ENCODE measurements at regions not wholly inside any gene's neighbourhood (a gene's known extent, or its start where the extent isn't known, plus 50 kb on each side); places are given as distances from the start of the nearest gene placed in this dataset.
"Not testable (repeated sequence)": the region's sequence is repeated elsewhere in the genome, so short reads cannot be mapped to it uniquely, and the experiment has no call there.

DNA sequence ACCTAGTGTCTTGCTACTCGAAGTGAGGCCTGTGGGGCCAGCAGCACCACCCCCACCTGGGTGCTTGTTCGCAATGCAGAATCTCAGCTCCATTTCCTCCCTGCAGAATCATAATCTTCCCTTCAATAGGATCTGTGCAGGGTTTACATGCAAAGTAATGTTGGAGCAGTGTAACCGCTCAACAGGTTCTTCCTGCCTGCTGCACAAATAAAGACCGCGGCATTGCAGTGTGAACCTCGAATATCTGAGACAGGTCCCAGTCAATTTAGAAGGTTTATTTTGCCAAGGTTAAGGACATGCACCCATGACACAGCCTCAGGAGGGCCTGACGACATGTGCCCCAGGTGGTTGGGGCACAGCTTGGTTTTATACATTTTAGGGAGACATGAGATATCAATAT lies 119.2 kb downstream of the TLR5 start:
- no peak for DNase-seq
- ATAC-seq: no peak

DNA sequence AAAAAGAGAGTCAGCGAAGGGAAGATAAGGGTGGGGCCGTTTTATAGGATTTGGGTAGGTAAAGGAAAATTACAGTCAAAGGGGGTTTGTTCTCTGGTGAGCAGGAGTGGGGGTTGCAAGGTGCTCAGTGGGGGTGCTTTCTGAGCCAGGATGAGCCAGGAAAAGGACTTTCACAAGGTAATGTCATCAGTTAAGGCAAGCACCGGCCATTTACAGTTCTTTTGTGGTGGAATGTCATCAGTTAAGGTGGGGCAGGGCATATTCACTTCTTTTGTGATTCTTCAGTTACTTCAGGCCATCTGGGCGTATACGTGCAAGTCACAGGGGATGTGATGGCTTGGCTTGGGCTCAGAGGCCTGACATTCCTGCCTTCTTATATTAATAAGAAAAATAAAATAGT lies 118.6 kb downstream of the TLR5 start:
- not testable (repeated sequence) for DNase-seq, ATAC-seq

DNA sequence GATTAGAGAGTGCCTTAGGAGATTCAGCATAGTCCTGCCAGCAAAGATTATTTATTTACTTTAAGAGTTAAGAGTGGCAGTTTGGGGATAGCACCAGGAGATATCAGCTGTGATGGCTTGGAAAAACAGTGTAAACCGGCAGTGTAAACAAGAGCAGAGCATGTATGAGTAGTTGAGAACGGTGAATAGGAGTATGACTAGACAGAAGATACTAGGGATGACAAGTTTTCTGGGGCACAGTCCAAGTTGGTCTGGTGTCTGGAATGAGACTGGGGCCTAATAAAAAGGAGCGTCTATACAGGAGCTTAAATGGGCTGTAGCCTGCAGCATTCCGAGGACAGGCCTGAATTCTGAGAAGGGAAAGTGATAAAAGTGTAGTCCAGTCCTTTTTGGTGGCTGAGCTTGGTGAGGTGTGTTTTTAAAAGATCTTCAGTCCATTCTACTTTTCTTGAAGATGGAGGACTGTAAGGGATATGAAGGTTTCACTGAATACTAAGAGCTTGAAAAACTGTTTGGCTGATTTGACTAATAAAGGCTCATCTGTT lies 117.8 kb downstream of the TLR5 start:
- not testable (repeated sequence) for ATAC-seq, DNase-seq

DNA sequence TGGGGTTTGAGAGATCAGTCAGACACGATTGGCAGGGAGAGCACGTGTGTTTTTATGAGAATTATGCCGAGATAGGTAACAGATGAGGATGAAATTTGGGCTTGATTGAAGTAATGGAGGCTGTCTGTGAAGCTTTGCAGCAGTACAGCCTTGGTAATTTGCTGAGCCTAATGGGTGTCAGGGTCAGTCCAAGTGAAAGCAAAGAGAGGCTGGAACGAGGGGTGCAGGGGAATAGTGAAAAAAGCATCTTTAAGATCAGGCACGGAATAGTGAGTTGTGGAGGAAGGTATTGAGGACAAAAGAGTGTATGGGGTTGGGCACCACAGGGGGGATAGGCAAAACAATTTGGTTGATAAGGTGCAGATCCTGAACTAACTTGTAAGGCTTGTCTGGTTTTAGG lies 116.4 kb downstream of the TLR5 start:
- ATAC-seq, DNase-seq: not testable (repeated sequence)

DNA sequence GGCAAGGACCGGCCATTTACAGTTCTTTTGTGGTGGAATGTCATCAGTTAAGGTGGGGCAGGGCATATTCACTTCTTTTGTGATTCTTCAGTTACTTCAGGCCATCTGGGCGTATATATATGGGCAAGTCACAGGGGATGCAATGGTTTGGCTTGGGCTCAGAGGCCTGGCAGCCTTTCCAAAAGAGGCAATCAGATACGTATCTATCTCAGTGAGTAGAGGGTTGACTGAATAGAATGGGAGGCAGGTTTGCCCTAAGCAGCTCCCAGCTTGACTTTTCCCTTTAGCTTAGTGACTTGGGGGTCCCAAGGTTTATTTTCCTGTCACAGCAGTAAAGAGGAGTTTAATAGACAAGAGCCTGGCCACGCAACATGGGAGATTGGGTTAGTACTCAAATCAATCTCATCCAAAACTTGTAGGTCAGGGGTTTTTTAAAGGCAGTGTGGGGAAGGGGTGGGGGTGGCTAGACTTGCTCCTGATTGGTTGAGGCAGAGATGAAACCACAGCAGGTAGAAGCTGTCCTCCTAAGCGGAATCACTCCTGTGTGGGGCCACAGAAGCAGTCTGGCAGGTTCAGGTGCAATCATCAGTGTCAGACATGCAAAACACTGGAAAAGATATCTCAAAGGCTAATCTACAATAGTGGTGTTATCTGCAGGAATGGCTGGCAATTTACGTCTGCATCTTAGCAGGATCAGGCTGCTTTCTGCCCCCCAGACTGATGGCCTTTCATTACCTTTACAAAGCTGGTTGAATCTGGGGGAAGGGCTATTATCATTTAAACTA lies 112.9 kb downstream of the TLR5 start:
- no peak for DNase-seq
- no peak for ATAC-seq

DNA sequence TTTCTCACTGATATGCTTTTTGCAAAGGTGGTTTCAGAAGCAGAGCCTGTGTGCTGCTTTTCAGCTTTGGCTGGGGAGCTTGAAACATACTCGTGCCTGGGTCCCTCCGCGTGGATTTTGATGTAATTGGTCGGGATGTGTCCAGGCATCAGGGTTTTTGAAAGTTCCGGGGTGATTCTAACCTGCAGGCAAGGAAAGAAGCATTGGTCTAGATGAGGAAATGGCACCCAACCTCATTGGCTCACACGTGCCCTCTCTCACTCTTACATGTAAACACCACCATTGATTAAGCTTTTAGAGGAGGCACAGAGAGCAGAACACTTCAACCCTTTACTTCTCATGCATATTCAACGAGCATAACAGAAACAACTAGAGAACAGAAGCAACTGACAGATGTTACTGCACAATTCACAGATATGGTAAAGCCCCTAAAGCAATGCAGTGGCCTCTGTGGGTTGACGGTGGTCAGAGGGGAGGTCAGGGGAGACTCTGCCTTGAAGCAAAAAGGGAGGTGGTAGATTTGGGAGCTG lies 112.1 kb downstream of the TLR5 start:
- DNase-seq: no peak
- ATAC-seq: no peak

DNA sequence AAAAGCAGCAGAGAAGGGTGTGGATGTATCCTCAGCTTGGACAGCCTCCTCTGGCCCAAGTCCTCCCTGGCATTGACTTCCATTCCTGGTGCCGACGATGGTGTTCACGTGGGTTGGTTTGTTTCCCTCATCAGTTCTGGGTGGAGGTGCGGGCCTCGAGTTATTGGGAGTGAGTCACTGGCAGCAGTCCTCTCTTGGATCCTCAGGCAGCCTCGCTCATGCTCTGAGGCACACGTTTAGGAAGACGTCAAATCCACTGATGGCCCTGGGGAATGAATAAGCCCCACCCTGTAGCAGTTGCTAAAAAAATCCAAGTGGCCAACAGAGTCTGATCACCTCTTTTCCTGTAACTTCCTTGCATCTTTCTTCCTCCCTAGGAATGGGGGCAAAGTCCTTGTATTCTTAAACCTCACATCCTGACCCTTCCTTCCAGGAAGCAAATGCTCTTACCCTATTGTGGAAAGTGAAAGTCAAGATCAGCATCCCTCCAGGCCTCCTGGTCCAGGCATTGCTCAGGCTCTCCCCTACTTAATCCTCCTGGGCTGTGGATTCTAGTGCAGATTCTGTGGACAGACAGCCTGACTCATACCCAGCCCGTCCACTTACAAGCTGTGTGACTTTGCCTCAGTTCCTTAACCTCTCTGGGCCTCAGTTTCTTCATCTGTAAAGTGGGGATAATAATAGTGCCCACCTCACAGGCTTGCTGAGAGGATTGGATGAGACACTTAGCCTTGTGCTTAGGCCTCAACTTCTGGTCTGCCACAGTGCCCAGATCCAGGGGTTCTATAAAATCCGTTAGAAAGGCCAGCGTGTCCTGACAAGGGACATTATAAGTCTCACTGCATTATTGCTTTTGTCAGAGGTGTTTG lies 111.1 kb downstream of the TLR5 start:
- DNase-seq (no peak), ATAC-seq (no peak)

DNA sequence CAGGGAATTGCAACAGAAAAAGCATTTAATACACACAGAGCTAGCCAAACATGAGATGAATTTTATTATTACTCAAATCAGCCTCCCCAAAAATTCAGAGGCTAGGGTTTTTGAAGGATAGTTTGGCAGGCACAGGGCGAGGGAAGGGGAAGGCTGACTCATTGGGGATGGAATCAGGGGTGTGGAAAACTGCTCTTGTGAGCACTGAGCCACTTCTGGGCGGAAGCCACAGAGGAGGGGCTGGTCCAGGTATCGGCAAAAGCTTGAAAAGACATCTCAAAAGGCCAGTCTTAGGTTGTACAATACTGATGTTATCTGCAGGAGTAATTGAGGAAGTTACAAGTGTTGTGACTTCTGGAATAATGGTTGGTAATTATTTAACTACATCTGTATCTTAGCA lies 109.4 kb downstream of the TLR5 start:
- no peak for DNase-seq
- ATAC-seq: no peak

DNA sequence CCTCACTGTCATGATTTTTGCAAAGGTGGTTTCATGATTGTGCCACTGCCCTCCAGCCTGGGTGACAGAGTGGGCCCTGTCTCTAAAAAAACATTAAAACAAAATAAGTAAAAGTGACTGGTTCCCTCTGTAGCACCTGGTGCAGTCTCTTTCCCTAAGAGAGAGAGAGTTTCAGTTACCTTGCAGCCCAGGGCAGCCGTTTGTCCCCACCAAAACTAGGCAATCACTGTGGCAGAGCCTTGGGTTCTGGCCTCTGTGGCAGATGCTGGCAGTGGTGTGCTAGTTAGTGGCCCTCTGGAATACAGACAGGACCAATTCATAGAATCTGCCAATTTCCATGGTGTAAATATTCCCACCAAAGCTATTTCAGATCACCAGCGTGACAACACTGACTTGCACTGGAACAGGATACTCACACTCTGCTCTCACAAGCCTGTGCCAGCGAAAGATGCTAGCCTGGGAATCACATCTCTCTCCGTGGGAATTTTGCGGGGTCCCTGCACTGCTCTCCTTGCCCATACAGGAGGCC lies 108.7 kb downstream of the TLR5 start:
- ATAC-seq: no peak
- DNase-seq: no peak

DNA sequence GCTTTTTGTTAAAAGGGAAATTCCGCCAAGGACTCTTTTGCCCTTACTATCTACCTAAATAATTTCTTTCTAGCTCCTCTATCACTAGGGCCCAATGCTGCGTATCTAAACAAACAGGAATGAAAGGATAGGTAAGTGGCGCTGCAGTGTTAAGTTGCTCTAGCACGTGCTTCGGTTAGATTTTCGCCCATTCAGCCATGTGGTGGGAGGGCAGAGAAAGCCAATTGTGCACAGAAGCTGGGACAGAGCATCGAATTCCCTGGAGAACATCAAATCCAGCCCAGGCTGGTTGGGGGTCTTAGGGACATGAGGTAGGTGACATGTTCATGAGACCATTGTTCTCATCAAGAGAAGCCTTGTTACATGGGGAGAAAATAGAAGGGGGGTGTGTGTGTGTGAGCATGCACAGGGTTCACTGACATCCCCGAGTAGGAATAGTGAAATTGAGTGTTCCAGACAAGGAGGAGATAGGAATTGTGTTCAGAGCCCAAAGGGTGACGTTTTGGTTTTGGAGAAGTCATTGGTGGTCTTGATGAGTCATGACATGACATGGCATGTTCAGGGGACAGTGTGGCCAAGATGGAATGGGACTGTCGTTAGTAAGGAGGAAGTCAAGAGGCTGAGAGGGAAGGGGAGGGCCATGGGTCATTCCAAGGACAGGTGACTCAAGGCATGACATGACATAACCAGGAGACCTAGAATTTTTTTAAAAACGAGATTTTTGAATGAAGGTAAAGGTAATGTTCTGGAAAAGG lies 107.1 kb downstream of the TLR5 start:
- ATAC-seq (no peak), DNase-seq (no peak)

DNA sequence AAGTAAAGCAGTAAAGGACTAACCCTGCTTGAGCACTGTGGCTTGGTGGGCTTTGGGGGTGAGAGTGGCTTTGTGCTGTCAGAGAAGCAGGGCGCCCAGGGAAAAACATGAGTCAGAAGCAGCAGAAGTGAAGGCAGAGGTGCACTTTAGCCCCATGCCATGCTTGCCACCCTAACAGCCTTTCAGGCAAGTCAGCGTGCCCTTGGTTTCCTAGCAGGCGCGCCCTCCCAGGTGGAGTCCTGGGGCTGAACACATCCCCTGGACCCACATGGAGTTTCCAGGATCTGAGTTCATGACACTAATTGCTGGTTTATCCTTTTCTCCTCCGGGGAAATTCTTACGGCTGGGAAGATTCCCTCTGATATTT lies 106.6 kb downstream of the TLR5 start:
- DNase-seq (no peak), ATAC-seq (no peak)

DNA sequence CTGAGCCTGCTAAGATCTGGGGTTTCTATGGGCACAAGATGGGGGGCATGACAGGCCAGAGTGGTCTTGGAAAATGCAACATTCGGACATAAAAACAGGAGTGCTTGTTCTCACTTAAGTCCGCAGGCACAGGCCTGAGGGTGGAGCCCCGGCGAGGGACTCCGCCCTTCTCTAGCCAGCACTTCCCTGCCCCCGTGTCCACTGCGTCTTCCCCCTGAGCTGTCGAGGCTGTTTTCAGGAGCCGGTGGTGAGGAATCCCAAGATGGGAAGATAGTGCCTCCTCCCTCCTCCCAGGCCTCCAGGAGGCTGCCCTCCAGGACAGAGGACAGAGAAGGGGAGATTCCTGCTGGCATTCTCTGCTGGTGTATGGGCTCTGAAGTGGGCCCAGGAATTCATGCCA lies 105.2 kb downstream of the TLR5 start:
- ATAC-seq: no peak
- DNase-seq: no peak

DNA sequence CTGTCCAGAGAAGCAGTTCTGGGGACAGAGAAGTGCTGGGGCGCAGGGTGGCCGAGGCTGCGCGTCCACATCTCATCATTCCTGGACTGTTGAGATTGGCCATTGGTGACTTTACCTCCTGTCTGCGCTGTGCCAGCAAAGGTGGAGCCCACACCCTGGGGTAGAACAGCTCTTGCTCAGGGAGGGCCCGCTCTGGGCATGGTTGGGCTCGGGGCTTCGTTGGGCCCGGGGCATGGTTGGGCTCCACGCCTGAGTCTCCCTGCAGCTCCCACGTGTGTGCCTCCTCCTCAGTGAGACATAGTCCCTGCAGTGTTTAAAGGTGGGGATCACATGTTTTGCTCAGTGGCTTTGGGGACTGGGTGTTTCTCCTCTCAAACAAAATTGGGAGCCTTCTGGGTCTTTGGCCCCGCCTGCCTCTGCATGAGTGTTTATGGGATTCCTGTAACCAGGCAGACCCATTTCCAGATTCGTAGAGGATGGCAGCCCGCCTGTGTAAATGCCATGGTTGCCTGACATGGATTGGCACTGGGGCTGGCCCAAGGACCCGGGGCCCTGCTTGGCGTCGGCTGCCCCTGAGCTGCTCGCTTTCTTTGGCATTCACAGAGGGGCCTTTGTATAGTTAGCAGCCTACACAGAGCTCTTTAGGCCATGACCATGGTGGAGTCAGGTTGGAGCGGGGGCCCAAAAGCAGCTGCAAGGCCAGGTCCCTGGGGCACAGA lies 104.6 kb downstream of the TLR5 start:
- no peak for DNase-seq
- no peak for ATAC-seq

DNA sequence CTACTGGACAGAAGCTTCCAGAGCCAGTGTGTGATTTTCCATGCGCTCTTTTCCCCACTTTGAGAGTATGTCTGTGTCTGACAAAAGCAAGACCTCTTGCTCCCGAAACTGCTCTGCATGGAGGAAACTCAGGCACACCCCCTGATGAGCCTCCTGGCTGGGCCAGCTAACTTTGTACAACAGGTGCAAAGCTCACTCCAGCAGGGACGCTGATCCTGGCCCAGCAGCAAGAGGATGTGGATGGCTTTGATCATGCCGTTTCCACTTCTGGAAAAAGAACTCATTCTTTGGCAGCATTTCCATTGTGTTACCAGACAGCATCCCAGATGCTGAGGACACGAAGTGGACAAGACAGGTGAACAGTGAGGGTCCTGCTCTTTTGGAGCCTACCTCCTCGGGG lies 103.1 kb downstream of the TLR5 start:
- ATAC-seq: no peak
- no peak for DNase-seq

DNA sequence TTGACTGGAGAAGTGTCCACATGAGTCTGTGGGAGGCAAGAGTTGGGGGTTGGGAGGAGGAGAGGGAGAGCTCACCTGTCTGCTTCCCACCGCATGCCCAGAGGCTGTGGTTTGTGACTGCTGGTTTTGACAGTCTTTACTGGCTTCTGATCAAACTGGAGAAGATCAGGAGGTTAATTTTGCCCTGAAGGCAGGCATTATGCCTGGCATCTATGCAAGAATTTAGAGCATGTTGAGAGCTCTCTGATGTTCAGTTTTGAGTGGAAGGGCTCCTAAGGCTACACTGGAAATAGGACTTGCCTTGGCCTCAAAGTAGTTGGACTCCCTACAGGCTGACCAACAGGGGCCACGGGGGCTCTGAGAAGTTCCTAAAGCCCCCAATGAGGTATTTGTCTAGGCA lies 101.6 kb downstream of the TLR5 start:
- no peak for DNase-seq
- ATAC-seq: no peak

DNA sequence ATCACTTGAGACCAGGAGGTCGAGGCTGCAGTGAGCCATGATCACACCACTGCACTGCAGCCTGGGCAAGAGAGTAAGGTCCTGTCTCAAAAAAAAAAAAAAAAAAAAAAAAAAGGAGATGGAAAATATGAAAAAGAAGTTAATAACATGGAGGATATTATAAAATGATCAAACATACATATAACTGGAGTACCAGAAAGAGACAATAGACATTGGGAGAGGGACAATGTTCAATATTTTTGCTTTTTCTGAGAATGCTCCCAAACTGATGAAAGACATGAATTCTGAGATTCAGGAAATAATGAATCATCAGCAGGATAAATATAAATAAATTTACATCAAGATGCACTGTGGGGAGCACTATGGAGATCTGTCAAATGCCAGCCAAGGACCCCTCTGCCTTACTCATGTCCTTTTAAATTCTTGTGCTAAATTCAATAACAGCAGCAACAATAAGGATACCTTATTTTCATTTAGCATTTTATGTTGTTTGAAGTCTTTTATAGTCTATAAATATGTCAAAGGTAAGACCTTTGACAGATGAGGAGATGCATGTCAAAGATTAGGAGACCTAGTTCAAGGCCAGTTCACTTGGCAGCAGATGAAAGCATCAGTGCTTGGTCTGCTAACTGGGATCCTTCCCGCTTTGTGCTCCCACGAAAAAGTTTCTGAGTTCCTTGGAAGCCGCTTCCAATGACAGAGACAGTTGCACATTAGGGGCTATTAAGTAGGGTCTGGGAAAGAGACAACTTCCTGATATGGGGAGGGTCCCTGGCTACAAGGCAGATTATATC lies 97.7 kb downstream of the TLR5 start:
- DNase-seq (no peak), ATAC-seq (no peak)

DNA sequence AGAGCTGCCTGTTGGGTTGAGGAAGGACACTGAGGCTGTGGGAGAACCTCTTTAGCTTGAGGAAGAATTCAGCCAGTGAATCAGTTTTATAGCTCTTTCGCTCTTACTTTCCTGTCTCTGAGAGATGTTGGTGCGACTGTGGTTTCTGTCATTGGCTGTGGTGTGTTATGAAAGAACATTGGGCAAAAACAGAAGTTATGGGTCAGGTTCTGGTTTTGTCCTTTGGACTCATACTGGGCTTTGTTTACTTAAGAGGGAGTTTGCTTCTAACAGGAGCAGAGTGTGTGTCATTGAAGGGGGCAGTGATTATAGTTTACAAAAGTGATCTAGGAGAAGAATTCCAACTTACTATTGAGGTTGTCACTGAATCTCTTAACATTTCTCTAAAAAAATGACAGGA lies 97.0 kb downstream of the TLR5 start:
- DNase-seq (no peak), ATAC-seq (no peak)

DNA sequence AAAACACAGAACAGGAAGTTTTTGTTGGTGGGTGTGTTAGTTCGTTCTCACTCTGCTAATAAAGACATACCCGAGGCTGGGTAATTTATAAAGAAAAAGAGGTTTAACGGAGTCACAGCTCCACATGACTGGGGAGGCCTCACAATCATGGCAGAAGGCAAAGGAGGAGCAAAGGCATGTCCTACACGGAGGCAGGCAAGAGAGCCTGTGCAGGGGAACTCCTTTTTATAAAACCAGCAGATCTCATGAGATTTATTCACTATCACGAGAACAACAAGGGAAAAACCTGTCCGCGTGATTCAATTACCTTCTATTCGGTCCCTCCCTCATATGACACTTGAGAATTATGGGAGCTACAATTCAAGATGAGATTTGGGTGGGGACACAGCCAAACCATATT lies 96.6 kb downstream of the TLR5 start:
- not testable (repeated sequence) for ATAC-seq, DNase-seq

DNA sequence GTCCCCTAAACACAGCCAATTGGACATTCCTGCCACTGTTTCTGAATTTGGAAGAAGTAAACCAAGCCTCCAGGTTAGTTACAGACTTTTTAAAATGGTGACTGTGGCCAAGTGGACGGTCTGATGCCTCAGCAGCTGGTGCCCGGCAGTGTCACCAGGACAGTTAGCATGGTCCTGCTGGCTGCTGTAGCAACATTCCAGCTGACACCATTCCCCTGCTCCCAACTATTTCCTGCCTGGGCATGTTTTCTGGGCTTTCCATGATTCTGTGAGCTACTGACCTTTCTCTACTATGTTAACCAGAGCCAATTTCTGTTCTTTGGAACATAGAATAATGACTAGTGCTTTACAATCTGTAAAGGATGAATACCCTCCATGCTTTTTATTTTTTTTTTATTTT lies 95.0 kb downstream of the TLR5 start:
- no peak for ATAC-seq

DNA sequence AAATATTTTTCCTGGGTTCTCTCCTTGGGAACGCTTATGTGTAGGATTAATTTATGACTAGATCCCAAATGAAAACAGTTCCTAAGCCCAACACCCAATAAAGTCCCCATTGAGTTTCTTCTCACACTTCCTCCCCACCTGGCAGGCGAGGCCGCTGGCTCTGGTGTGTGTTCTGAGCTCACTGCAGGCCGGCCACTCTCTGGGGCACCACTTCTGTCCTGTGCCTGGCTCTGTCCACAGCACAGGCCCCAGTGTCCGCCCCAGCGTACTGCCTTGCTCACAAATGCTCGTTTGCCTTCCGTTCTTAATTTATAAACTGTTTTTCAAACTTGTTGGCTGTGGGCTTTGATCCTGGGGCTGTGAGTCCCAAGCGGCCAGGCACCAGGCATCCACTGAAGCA lies 90.6 kb downstream of the TLR5 start:
- ATAC-seq: no peak

More for the DNA sequence above, 95.0 kb downstream of the TLR5 start:
- DNase-seq: no peak

More for the DNA sequence above, 90.6 kb downstream of the TLR5 start:
- no peak for DNase-seq
